MCF 10A (cell line): ENCODE measurements at regions not wholly inside any gene's neighbourhood (a gene's known extent, or its start where the extent isn't known, plus 50 kb on each side); places are given as distances from the start of the nearest gene placed in this dataset.
A peak's percentile ranks its signal among the peaks of the same experiment; 100 is the strongest.

Source experiments
- BruUV-seq: library from RNA; stranded (reverse); fragments of 400-500 nt; replicated peaks from 2 replicates; lab custom pipeline; 2021; lab: Mats Ljungman, UMichigan
- CTCF ChIA-PET: fragments of 300-600 bp; sonication (Branson Sonifier 250); formaldehyde crosslinking; extraction: SDS; loops from one replicate; lab custom pipeline; 2021; ENCODE audit warnings: antibody characterized with exemption, inconsistent platforms; lab: Yijun Ruan, JAX
- POLR2A ChIA-PET: fragments of 300-600, 350-650 bp; sonication (Branson Sonifier 250); formaldehyde crosslinking; extraction: SDS; loops from one replicate; lab custom pipeline; 2020; ENCODE audit warnings: antibody characterized with exemption, inconsistent platforms; lab: Yijun Ruan, JAX
- DNase-seq: peaks from one replicate; pipeline ENCODE4 v3.0.0-alpha.2; 2018; ENCODE audit not compliant: unreplicated experiment
- H3K27ac Mint-ChIP-seq: one replicate; pipeline ENCODE4 v1.8.0; 2022; ENCODE audit warnings: mild to moderate bottlenecking, low read depth, mixed read lengths; ENCODE audit not compliant: unreplicated experiment
- H3K27me3 Mint-ChIP-seq: one replicate; pipeline ENCODE4 v1.8.0; 2022; ENCODE audit warnings: mixed read lengths; ENCODE audit not compliant: insufficient read depth, unreplicated experiment
- H3K36me3 Mint-ChIP-seq: one replicate; pipeline ENCODE4 v1.8.0; 2022; ENCODE audit warnings: mild to moderate bottlenecking, moderate library complexity, mixed read lengths; ENCODE audit not compliant: insufficient read depth, unreplicated experiment
- H3K4me1 Mint-ChIP-seq: one replicate; pipeline ENCODE4 v1.8.0; 2022; ENCODE audit warnings: mixed read lengths; ENCODE audit not compliant: insufficient read depth, unreplicated experiment
- H3K4me3 Mint-ChIP-seq: one replicate; pipeline ENCODE4 v1.8.0; 2022; ENCODE audit warnings: mild to moderate bottlenecking, moderate library complexity, mixed read lengths; ENCODE audit not compliant: unreplicated experiment
- H3K9me3 Mint-ChIP-seq: one replicate; pipeline ENCODE4 v1.8.0; 2022; ENCODE audit warnings: mixed read lengths; ENCODE audit not compliant: unreplicated experiment
- intact Hi-C: fragments of 100-400 bp; cut with micrococcal nuclease; formaldehyde crosslinking; loops from 2 replicates; pipeline ENCODE4 v1.14.1; 2022
- TF ChIP-seq, protein P1 (sequence below): fragments of 200-600 bp; IDR thresholded peaks from one replicate; pipeline ENCODE4 v1.8.0; 2022; ENCODE audit warnings: antibody characterized with exemption, mild to moderate bottlenecking; ENCODE audit not compliant: unreplicated experiment

DNA sequence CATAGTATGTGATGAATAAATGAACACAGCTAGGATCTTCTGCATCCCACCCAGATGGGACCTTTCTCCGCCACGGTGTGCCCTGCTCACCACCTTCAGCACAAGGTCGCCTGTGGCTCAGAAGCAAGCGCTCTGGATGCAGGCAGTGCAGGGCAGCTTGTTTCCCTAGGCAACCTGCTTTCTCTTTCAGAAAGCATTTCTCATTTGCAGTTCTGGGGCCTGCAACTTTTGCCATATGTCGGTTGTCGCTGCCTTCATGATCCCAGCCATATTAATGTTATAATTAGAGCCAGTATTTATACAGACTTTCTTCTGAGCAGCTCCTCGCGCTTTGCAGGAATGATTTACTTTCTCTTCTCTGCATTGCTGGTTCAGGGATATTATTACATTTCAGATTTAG lies 692.8 kb downstream of the RNF144A start:
- TF ChIP-seq, protein P1, sequence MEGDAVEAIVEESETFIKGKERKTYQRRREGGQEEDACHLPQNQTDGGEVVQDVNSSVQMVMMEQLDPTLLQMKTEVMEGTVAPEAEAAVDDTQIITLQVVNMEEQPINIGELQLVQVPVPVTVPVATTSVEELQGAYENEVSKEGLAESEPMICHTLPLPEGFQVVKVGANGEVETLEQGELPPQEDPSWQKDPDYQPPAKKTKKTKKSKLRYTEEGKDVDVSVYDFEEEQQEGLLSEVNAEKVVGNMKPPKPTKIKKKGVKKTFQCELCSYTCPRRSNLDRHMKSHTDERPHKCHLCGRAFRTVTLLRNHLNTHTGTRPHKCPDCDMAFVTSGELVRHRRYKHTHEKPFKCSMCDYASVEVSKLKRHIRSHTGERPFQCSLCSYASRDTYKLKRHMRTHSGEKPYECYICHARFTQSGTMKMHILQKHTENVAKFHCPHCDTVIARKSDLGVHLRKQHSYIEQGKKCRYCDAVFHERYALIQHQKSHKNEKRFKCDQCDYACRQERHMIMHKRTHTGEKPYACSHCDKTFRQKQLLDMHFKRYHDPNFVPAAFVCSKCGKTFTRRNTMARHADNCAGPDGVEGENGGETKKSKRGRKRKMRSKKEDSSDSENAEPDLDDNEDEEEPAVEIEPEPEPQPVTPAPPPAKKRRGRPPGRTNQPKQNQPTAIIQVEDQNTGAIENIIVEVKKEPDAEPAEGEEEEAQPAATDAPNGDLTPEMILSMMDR: no peak
- no peaks in the 10 kb centered on the region for H3K27me3 Mint-ChIP-seq
- no peak overlapping the region for H3K27ac Mint-ChIP-seq
- BruUV-seq: no TSS peak
- DNase-seq: no peak
- no peak overlapping the region for H3K4me3 Mint-ChIP-seq
- no peaks in the 10 kb centered on the region for H3K4me1 Mint-ChIP-seq
- ChIA-PET CTCF (no interaction called here), POLR2A (no interaction called here)
- no peaks in the 10 kb centered on the region for H3K36me3 Mint-ChIP-seq
- H3K9me3 Mint-ChIP-seq: peaks cover 13% of the 10 kb centered on the region
- intact Hi-C loops: no loop called here

- CTCF ChIA-PET: interaction anchor here (0.7 kb wide), 1 partner anchor 339 kb away, joined by 4 read pairs; no protein-coding TSS in a partner anchor
- intact Hi-C loops: no loop called here
Observed at GRCh38 chr2:7611750-7612149, 694.5 kb downstream of the RNF144A start.

GRCh38 chr2:7612969-7613368 lies 695.8 kb downstream of the RNF144A start:
- Mint-ChIP-seq H3K9me3 (peaks cover 13% of the 10 kb centered on the region), H3K36me3 (no peaks in the 10 kb centered on the region), H3K27ac (no peak overlapping the region), H3K4me1 (no peaks in the 10 kb centered on the region), H3K27me3 (no peaks in the 10 kb centered on the region), H3K4me3 (no peak overlapping the region)
- intact Hi-C loops: no loop called here
- DNase-seq: peak; percentile 72
- ChIA-PET CTCF (no interaction called here), POLR2A (no interaction called here)
- BruUV-seq: no TSS peak
- TF ChIP-seq, protein P1: no peak

More at GRCh38 chr2:7611750-7612149, 694.5 kb downstream of the RNF144A start:
- Mint-ChIP-seq H3K4me3 (no peak overlapping the region), H3K4me1 (no peaks in the 10 kb centered on the region), H3K9me3 (peaks cover 13% of the 10 kb centered on the region), H3K27ac (no peak overlapping the region), H3K36me3 (no peaks in the 10 kb centered on the region), H3K27me3 (no peaks in the 10 kb centered on the region)
- TF ChIP-seq, protein P1: no peak
- DNase-seq: no peak
- no TSS peak for BruUV-seq
- POLR2A ChIA-PET: no interaction called here

GRCh38 chr2:7613831-7614230 lies 696.6 kb downstream of the RNF144A start:
- intact Hi-C loops: no loop called here
- no peak for DNase-seq
- no peaks in the 10 kb centered on the region for H3K36me3 Mint-ChIP-seq
- BruUV-seq: no TSS peak
- TF ChIP-seq, protein P1: no peak
- no peaks in the 10 kb centered on the region for H3K27me3 Mint-ChIP-seq
- no peak overlapping the region for H3K27ac Mint-ChIP-seq
- CTCF ChIA-PET: no interaction called here
- POLR2A ChIA-PET: no interaction called here
- H3K4me1 Mint-ChIP-seq: no peaks in the 10 kb centered on the region
- no peak overlapping the region for H3K4me3 Mint-ChIP-seq
- H3K9me3 Mint-ChIP-seq: peaks cover 13% of the 10 kb centered on the region
